ENCODE measurements at regions not wholly inside any gene's neighbourhood (a gene's known extent, or its start where the extent isn't known, plus 50 kb on each side); places are given as distances from the start of the nearest gene placed in this dataset.
"Not testable (repeated sequence)": the region's sequence is repeated elsewhere in the genome, so short reads cannot be mapped to it uniquely, and the experiment has no call there.

DNA sequence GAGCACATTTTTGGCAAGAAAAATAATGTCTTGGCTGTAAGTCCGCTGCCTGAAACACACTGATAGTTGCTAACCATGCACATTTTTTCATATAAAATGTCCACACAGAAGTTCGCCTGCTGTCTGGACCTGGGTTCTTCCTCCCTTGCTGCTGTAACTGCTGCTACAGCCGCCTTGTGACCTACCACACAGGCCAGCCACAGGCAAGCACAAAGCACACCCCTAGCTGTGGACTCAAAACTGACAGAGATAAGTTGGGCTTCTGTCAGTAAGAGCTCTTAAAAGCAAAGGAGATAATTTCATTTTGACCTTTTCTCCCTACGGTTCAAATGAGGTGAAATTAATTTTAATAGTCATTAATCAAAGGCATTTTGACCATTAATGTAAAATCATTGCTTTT, 354.7 kb downstream of the OTUD1 start:
- no peak overlapping the region for H3K27ac Mint-ChIP-seq
- no peak overlapping the region for H3K4me3 Mint-ChIP-seq
- H3K4me1 Mint-ChIP-seq: peaks cover 12% of the 10 kb centered on the region
- Histone ChIP-seq H3K27me3 (ENCODE audit: control insufficient read depth, insufficient read depth, low read length, poor library complexity, severe bottlenecking) (no peaks in the 10 kb centered on the region), H3K27ac (ENCODE audit: low read depth, low read length) (no peak overlapping the region), H3K9ac (ENCODE audit: extremely low read depth, low read length, poor library complexity, severe bottlenecking) (no peak overlapping the region), H3K9me3 (ENCODE audit: control insufficient read depth, low read length) (no peaks in the 10 kb centered on the region), H3K4me1 (ENCODE audit: control insufficient read depth, insufficient read depth, low read length) (no peaks in the 10 kb centered on the region), H3K36me3 (ENCODE audit: control insufficient read depth, insufficient read depth, low read length) (no peaks in the 10 kb centered on the region), H3K4me3 (ENCODE audit: low read length) (no peak overlapping the region)
- H3K9me3 Mint-ChIP-seq: no peaks in the 10 kb centered on the region
- TF ChIP-seq, protein P1, sequence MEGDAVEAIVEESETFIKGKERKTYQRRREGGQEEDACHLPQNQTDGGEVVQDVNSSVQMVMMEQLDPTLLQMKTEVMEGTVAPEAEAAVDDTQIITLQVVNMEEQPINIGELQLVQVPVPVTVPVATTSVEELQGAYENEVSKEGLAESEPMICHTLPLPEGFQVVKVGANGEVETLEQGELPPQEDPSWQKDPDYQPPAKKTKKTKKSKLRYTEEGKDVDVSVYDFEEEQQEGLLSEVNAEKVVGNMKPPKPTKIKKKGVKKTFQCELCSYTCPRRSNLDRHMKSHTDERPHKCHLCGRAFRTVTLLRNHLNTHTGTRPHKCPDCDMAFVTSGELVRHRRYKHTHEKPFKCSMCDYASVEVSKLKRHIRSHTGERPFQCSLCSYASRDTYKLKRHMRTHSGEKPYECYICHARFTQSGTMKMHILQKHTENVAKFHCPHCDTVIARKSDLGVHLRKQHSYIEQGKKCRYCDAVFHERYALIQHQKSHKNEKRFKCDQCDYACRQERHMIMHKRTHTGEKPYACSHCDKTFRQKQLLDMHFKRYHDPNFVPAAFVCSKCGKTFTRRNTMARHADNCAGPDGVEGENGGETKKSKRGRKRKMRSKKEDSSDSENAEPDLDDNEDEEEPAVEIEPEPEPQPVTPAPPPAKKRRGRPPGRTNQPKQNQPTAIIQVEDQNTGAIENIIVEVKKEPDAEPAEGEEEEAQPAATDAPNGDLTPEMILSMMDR (conservative IDR thresholded peaks at IDR 0.05): no peak
- no peak for DNase-seq
- H3K36me3 Mint-ChIP-seq (ENCODE audit: low read depth): no peaks in the 10 kb centered on the region
- WGBS, 2 experiments (ENCODE audit: insufficient coverage in 1 of 2, insufficient read length in 1 of 2): 94 to 100% methylated on average over 1 to 4 of the region's 4 CpGs
- H3K27me3 Mint-ChIP-seq (ENCODE audit: insufficient read depth): no peaks in the 10 kb centered on the region

DNA sequence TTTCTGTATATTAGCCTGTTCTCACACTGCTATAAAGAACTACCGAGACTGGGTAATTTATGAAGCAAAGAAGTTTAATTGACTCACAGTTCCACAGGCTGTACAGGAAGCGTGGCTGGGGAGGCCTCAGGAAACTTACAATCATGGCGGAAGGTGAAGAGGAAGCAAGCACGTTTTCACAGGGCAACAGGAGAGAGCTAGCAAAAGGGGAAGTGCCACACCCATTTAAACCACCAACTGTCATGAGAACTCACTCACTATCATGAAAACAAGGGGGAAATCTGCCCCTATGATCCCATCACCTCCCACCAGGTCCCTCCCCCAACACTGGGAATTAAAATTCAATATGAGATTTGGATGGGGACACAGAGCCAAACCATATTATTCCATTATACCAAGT, 358.6 kb downstream of the OTUD1 start:
- H3K9ac ChIP-seq (ENCODE audit: extremely low read depth, low read length, poor library complexity, severe bottlenecking); H3K36me3 ChIP-seq (ENCODE audit: control insufficient read depth, insufficient read depth, low read length); H3K27me3 ChIP-seq (ENCODE audit: control insufficient read depth, insufficient read depth, low read length, poor library complexity, severe bottlenecking); H3K9me3 ChIP-seq (ENCODE audit: control insufficient read depth, low read length); H3K4me1 ChIP-seq (ENCODE audit: control insufficient read depth, insufficient read depth, low read length); DNase-seq; H3K27me3 Mint-ChIP-seq (ENCODE audit: insufficient read depth); H3K9me3 Mint-ChIP-seq; H3K36me3 Mint-ChIP-seq (ENCODE audit: low read depth); H3K4me3 ChIP-seq (ENCODE audit: low read length); H3K4me3 Mint-ChIP-seq; H3K27ac ChIP-seq (ENCODE audit: low read depth, low read length); H3K27ac Mint-ChIP-seq: not testable (repeated sequence)
- H3K4me1 Mint-ChIP-seq: peaks cover 12% of the 10 kb centered on the region
- WGBS, 2 experiments (ENCODE audit: insufficient coverage in 1 of 2, insufficient read length in 1 of 2): 92 to 100% methylated on average over 2 to 4 of the region's 4 CpGs

DNA sequence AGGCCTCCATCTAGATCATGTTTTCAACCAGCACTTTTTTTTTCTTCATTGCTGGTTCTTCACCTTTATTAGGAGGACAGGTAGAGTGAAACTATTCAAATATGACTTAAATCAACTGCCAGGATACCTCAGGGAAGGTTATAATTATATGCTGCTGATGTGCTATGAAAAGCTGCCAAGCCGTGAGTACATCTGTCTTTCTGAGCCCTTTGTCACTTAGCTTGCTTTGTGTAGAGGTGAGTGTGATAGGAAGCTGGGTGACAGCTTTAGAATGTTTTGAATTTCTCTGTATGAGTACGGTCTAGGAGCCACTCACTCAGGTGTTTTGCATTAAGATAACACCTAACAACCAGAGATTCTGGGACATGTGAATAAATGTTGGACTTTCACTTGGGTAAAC, 365.2 kb downstream of the OTUD1 start:
- Histone ChIP-seq H3K4me3 (ENCODE audit: low read length) (no peak overlapping the region), H3K27me3 (ENCODE audit: control insufficient read depth, insufficient read depth, low read length, poor library complexity, severe bottlenecking) (no peaks in the 10 kb centered on the region), H3K9me3 (ENCODE audit: control insufficient read depth, low read length) (no peaks in the 10 kb centered on the region), H3K36me3 (ENCODE audit: control insufficient read depth, insufficient read depth, low read length) (no peaks in the 10 kb centered on the region), H3K9ac (ENCODE audit: extremely low read depth, low read length, poor library complexity, severe bottlenecking) (no peak overlapping the region), H3K27ac (ENCODE audit: low read depth, low read length) (no peak overlapping the region), H3K4me1 (ENCODE audit: control insufficient read depth, insufficient read depth, low read length) (no peaks in the 10 kb centered on the region)
- Mint-ChIP-seq H3K9me3 (no peaks in the 10 kb centered on the region), H3K36me3 (ENCODE audit: low read depth) (no peaks in the 10 kb centered on the region), H3K4me3 (no peak overlapping the region), H3K27ac (no peak overlapping the region), H3K27me3 (ENCODE audit: insufficient read depth) (no peaks in the 10 kb centered on the region), H3K4me1 (no peaks in the 10 kb centered on the region)
- WGBS, 2 experiments (ENCODE audit: insufficient coverage in 1 of 2, insufficient read length in 1 of 2): 84 to 95% methylated on average over 2 of the region's 2 CpGs
- TF ChIP-seq, protein P1 (conservative IDR thresholded peaks at IDR 0.05): no peak
- no peak for DNase-seq

DNA sequence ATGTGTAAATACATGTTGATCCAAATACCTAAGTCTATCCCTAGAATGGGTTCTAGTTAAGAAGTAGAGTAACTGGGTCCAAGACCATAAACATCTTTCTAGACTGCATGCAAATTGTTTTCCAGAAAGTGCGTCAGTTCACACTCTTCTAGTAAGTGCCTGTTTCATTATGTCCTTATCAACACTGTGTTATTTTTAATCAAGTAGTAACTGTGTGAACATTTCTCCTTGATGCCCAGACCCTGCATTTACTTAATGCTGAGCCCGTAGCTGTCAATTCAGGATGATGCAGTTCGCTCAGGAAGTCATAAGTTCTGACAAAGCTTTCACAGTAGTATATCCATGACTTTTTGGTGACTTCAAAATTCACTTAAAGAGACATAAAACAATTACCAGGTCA, 374.8 kb downstream of the OTUD1 start:
- Histone ChIP-seq H3K4me3 (ENCODE audit: low read length) (no peak overlapping the region), H3K9me3 (ENCODE audit: control insufficient read depth, low read length) (no peaks in the 10 kb centered on the region), H3K4me1 (ENCODE audit: control insufficient read depth, insufficient read depth, low read length) (no peaks in the 10 kb centered on the region), H3K27ac (ENCODE audit: low read depth, low read length) (no peak overlapping the region), H3K27me3 (ENCODE audit: control insufficient read depth, insufficient read depth, low read length, poor library complexity, severe bottlenecking) (no peaks in the 10 kb centered on the region), H3K36me3 (ENCODE audit: control insufficient read depth, insufficient read depth, low read length) (no peaks in the 10 kb centered on the region), H3K9ac (ENCODE audit: extremely low read depth, low read length, poor library complexity, severe bottlenecking) (no peak overlapping the region)
- H3K4me3 Mint-ChIP-seq: no peak overlapping the region
- H3K9me3 Mint-ChIP-seq: no peaks in the 10 kb centered on the region
- no peak for DNase-seq
- no peaks in the 10 kb centered on the region for H3K36me3 Mint-ChIP-seq (ENCODE audit: low read depth)
- TF ChIP-seq, protein P1 (conservative IDR thresholded peaks at IDR 0.05): no peak
- H3K27ac Mint-ChIP-seq: no peak overlapping the region
- H3K4me1 Mint-ChIP-seq: peaks cover 4% of the 10 kb centered on the region
- no peaks in the 10 kb centered on the region for H3K27me3 Mint-ChIP-seq (ENCODE audit: insufficient read depth)
- 92 to 100% methylated on average over 1 to 3 of the region's 3 CpGs for WGBS, 2 experiments (ENCODE audit: insufficient coverage in 1 of 2, insufficient read length in 1 of 2)

All from endodermal cell (in vitro differentiated cells).